ENCODE measurements at regions not wholly inside any gene's neighbourhood (a gene's known extent, or its start where the extent isn't known, plus 50 kb on each side); places are given as distances from the start of the nearest gene placed in this dataset.

GRCh38 chr3:127106456-127106855, 86.5 kb upstream of the PRR23E start:
- no peak for DNase-seq (ENCODE audit: low read depth in 2 of 2)
- H3K9me3 ChIP-seq (ENCODE audit: control insufficient read depth, insufficient read depth, low read depth, low read length): no peaks in the 10 kb centered on the region
- no peak overlapping the region for H3K4me3 ChIP-seq (replicated peaks in 1 of 4; ENCODE audit: control extremely low read depth in 1 of 4, insufficient read depth in 1 of 4, low read depth in 3 of 4, low read length in 4 of 4)
- no peaks in the 10 kb centered on the region for H3K36me3 ChIP-seq (ENCODE audit: control insufficient read depth, insufficient read depth, low read length)
- no peak overlapping the region for H3K4me2 ChIP-seq (ENCODE audit: extremely low read depth, insufficient read depth, low read length)
- H3K4me1 ChIP-seq (ENCODE audit: control insufficient read depth, extremely low read depth, insufficient read depth, low read length): no peaks in the 10 kb centered on the region
- no peak overlapping the region for H2AFZ ChIP-seq (ENCODE audit: low read length)
- no peaks in the 10 kb centered on the region for H3K79me2 ChIP-seq (ENCODE audit: control insufficient read depth, insufficient read depth, low read length)
- TF ChIP-seq EZH2 (IDR thresholded peaks at IDR 0.05; ENCODE audit: low read length, missing control alignments): no peak
- no peak for TF ChIP-seq CTCF (conservative IDR thresholded peaks at IDR 0.05 in 1 of 2, IDR thresholded peaks at IDR 0.05 in 1 of 2; ENCODE audit: low read depth in 1 of 2, low read length in 2 of 2)
- H3K27ac ChIP-seq (ENCODE audit: insufficient read depth, low read length): no peak overlapping the region
- H3K27me3 ChIP-seq (ENCODE audit: control insufficient read depth, insufficient read depth, low read length): no peaks in the 10 kb centered on the region
- no peaks in the 10 kb centered on the region for H4K20me1 ChIP-seq (ENCODE audit: control insufficient read depth, extremely low read depth, insufficient read depth, low read length)
- no peak overlapping the region for H3K9ac ChIP-seq (ENCODE audit: insufficient read depth, low read length)

- no peaks in the 10 kb centered on the region for H3K9me3 ChIP-seq (ENCODE audit: control insufficient read depth, insufficient read depth, low read depth, low read length)
- DNase-seq (ENCODE audit: low read depth in 2 of 2): no peak
- no peaks in the 10 kb centered on the region for H3K4me1 ChIP-seq (ENCODE audit: control insufficient read depth, extremely low read depth, insufficient read depth, low read length)
- H2AFZ ChIP-seq (ENCODE audit: low read length): no peak overlapping the region
- no peaks in the 10 kb centered on the region for H3K27me3 ChIP-seq (ENCODE audit: control insufficient read depth, insufficient read depth, low read length)
- H3K79me2 ChIP-seq (ENCODE audit: control insufficient read depth, insufficient read depth, low read length): no peaks in the 10 kb centered on the region
- TF ChIP-seq EZH2 (IDR thresholded peaks at IDR 0.05; ENCODE audit: low read length, missing control alignments) (no peak), CTCF (conservative IDR thresholded peaks at IDR 0.05 in 1 of 2, IDR thresholded peaks at IDR 0.05 in 1 of 2; ENCODE audit: low read depth in 1 of 2, low read length in 2 of 2) (no peak)
- H3K4me3 ChIP-seq (replicated peaks in 1 of 4; ENCODE audit: control extremely low read depth in 1 of 4, insufficient read depth in 1 of 4, low read depth in 3 of 4, low read length in 4 of 4): no peak overlapping the region
- H3K27ac ChIP-seq (ENCODE audit: insufficient read depth, low read length): no peak overlapping the region
- H3K4me2 ChIP-seq (ENCODE audit: extremely low read depth, insufficient read depth, low read length): no peak overlapping the region
- H4K20me1 ChIP-seq (ENCODE audit: control insufficient read depth, extremely low read depth, insufficient read depth, low read length): no peaks in the 10 kb centered on the region
- no peaks in the 10 kb centered on the region for H3K36me3 ChIP-seq (ENCODE audit: control insufficient read depth, insufficient read depth, low read length)
- H3K9ac ChIP-seq (ENCODE audit: insufficient read depth, low read length): no peak overlapping the region
Measured at GRCh38 chr3:127107002-127107401, 85.9 kb upstream of the PRR23E start.

GRCh38 chr3:127107491-127108375, 85.2 kb upstream of the PRR23E start:
- no peak overlapping the region for H3K4me3 ChIP-seq (replicated peaks in 1 of 4; ENCODE audit: control extremely low read depth in 1 of 4, insufficient read depth in 1 of 4, low read depth in 3 of 4, low read length in 4 of 4)
- H3K27me3 ChIP-seq (ENCODE audit: control insufficient read depth, insufficient read depth, low read length): no peaks in the 10 kb centered on the region
- no peak overlapping the region for H3K9ac ChIP-seq (ENCODE audit: insufficient read depth, low read length)
- no peaks in the 10 kb centered on the region for H3K36me3 ChIP-seq (ENCODE audit: control insufficient read depth, insufficient read depth, low read length)
- no peaks in the 10 kb centered on the region for H4K20me1 ChIP-seq (ENCODE audit: control insufficient read depth, extremely low read depth, insufficient read depth, low read length)
- TF ChIP-seq EZH2 (IDR thresholded peaks at IDR 0.05; ENCODE audit: low read length, missing control alignments) (no peak), CTCF (conservative IDR thresholded peaks at IDR 0.05 in 1 of 2, IDR thresholded peaks at IDR 0.05 in 1 of 2; ENCODE audit: low read depth in 1 of 2, low read length in 2 of 2) (no peak)
- H2AFZ ChIP-seq (ENCODE audit: low read length): no peak overlapping the region
- H3K4me1 ChIP-seq (ENCODE audit: control insufficient read depth, extremely low read depth, insufficient read depth, low read length): no peaks in the 10 kb centered on the region
- H3K79me2 ChIP-seq (ENCODE audit: control insufficient read depth, insufficient read depth, low read length): no peaks in the 10 kb centered on the region
- H3K27ac ChIP-seq (ENCODE audit: insufficient read depth, low read length): no peak overlapping the region
- H3K4me2 ChIP-seq (ENCODE audit: extremely low read depth, insufficient read depth, low read length): no peak overlapping the region
- no peaks in the 10 kb centered on the region for H3K9me3 ChIP-seq (ENCODE audit: control insufficient read depth, insufficient read depth, low read depth, low read length)
- no peak for DNase-seq (ENCODE audit: low read depth in 2 of 2)

All from fibroblast of lung (primary cell).